Glutamatergic neuron (in vitro differentiated cells): ENCODE measurements at regions not wholly inside any gene's neighbourhood (a gene's known extent, or its start where the extent isn't known, plus 50 kb on each side); places are given as distances from the start of the nearest gene placed in this dataset.

ENCODE experiments used
- DNase-seq: peaks from one replicate; pipeline ENCODE4 v3.0.0; 2022
- H3K27ac Mint-ChIP-seq: one replicate; pipeline ENCODE4 v1.8.0; 2020; ENCODE audit warnings: mild to moderate bottlenecking, mixed read lengths, inconsistent platforms; ENCODE audit not compliant: unreplicated experiment
- H3K27me3 Mint-ChIP-seq: one replicate; pipeline ENCODE4 v1.8.0; 2020; ENCODE audit warnings: mild to moderate bottlenecking, moderate library complexity, mixed read lengths, inconsistent platforms; ENCODE audit not compliant: unreplicated experiment
- H3K36me3 Mint-ChIP-seq: one replicate; pipeline ENCODE4 v1.8.0; 2020; ENCODE audit warnings: mild to moderate bottlenecking, mixed read lengths, inconsistent platforms; ENCODE audit not compliant: unreplicated experiment
- H3K4me1 Mint-ChIP-seq: one replicate; pipeline ENCODE4 v1.8.0; 2020; ENCODE audit warnings: mild to moderate bottlenecking, low read depth, mixed read lengths, inconsistent platforms; ENCODE audit not compliant: unreplicated experiment
- H3K4me3 Mint-ChIP-seq: one replicate; pipeline ENCODE4 v1.8.0; 2020; ENCODE audit warnings: mild to moderate bottlenecking, mixed read lengths, inconsistent platforms; ENCODE audit not compliant: unreplicated experiment
- H3K9me3 Mint-ChIP-seq: one replicate; pipeline ENCODE4 v1.8.0; 2020; ENCODE audit warnings: mild to moderate bottlenecking, moderate library complexity, mixed read lengths, inconsistent platforms; ENCODE audit not compliant: unreplicated experiment
- TF ChIP-seq, protein P1 (sequence below): fragments of 200-600 bp; sonication (generic); IDR thresholded peaks from one replicate; pipeline ENCODE4 v1.5.0; 2021; ENCODE audit not compliant: partially characterized antibody, unreplicated experiment

DNA sequence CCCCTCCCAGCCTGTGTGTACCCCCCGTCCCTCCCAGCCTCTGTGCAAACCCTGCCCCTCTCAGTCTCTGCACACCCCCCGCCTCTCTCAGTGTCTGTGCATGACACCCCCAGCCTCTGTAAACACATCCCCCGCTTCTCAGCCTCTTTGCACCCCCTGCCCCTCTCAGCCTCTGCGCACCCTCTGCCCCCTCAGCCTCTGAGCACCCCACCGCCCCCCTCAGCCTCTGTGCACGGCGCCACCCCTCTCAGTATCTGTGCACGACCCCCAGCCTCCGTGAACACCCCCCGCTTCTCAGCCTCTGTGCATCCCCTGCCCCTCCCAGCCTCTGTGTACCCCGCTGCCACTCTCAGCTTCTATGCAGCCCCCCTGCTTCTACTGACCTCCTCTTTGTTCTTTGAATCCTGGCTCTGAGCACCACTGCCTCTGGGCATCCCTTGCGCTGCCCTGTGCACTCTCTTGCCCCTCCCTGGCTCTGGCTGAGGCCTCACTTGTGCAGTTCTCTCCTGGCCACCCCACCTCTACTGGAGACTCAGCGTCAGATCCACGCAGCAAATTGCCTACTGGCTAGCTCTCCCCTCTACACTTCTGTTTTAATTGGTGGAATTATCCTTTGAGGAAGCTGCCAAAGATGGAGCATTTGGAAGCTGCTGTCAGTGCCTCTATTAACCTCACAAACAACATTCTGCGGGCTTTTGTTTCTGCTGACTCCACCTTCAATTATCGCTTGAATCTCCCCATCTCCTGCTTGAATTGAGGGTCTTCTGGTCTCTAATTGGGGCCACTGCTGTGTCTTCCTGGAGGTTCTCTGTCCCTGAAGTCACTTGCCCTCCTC is 838.6 kb downstream of the TBC1D22A start:
- Mint-ChIP-seq H3K4me1 (no peaks in the 10 kb centered on the region), H3K9me3 (peaks cover 22% of the 10 kb centered on the region), H3K4me3 (no peak overlapping the region), H3K27me3 (peaks cover 5% of the 10 kb centered on the region), H3K36me3 (peaks cover 23% of the 10 kb centered on the region), H3K27ac (no peak overlapping the region)
- no peak for DNase-seq
- TF ChIP-seq, protein P1, sequence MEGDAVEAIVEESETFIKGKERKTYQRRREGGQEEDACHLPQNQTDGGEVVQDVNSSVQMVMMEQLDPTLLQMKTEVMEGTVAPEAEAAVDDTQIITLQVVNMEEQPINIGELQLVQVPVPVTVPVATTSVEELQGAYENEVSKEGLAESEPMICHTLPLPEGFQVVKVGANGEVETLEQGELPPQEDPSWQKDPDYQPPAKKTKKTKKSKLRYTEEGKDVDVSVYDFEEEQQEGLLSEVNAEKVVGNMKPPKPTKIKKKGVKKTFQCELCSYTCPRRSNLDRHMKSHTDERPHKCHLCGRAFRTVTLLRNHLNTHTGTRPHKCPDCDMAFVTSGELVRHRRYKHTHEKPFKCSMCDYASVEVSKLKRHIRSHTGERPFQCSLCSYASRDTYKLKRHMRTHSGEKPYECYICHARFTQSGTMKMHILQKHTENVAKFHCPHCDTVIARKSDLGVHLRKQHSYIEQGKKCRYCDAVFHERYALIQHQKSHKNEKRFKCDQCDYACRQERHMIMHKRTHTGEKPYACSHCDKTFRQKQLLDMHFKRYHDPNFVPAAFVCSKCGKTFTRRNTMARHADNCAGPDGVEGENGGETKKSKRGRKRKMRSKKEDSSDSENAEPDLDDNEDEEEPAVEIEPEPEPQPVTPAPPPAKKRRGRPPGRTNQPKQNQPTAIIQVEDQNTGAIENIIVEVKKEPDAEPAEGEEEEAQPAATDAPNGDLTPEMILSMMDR, result no peak

DNA sequence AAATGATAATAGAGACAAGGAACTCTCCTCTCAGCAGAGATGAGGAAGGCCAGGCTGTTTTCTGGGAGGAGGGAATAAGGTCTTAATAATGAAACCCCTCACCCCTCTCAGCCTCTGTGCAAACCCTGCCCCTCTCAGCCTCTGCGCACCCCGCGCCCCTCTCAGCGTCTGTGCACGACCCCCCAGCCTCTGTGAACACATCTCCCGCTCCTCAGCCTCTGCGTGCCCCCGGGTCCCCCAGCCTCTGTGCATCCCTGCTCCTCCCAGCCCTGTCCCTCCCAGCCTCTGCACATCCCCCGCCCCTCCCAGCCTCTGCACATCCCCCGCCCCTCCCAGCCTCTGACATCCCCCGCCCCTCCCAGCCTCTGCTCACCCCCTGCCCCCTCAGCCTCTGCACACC is 837.8 kb downstream of the TBC1D22A start:
- no peak for DNase-seq
- Mint-ChIP-seq H3K4me3 (no peak overlapping the region), H3K36me3 (peaks cover 23% of the 10 kb centered on the region), H3K27ac (no peak overlapping the region), H3K9me3 (peaks cover 22% of the 10 kb centered on the region), H3K27me3 (peaks cover 7% of the 10 kb centered on the region), H3K4me1 (no peaks in the 10 kb centered on the region)
- TF ChIP-seq, protein P1, result no peak

DNA sequence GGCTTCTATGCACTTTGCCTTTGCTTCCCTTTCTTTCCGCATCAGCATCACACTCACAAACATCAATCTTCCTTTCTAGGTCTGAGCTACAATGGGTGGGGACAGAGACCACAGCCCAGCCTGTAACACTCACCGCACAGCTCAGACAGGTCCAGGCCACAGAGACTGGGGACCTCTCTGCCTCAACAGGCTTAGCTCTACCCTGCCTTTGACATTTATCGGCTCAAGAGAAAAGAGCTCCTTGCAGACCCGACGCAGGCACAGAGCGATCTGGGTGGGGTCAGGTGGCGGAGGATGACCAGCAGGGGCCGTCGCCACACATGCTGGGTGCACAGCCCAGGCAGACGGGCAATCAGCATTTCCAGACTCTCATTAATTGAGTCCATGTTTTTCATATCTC is 837.3 kb downstream of the TBC1D22A start:
- peaks cover 7% of the 10 kb centered on the region for H3K27me3 Mint-ChIP-seq
- H3K9me3 Mint-ChIP-seq, result peaks cover 22% of the 10 kb centered on the region
- no peak for DNase-seq
- peaks cover 27% of the 10 kb centered on the region for H3K36me3 Mint-ChIP-seq
- H3K4me3 Mint-ChIP-seq, result no peak overlapping the region
- H3K27ac Mint-ChIP-seq, result no peak overlapping the region
- TF ChIP-seq, protein P1, result no peak
- no peaks in the 10 kb centered on the region for H3K4me1 Mint-ChIP-seq

DNA sequence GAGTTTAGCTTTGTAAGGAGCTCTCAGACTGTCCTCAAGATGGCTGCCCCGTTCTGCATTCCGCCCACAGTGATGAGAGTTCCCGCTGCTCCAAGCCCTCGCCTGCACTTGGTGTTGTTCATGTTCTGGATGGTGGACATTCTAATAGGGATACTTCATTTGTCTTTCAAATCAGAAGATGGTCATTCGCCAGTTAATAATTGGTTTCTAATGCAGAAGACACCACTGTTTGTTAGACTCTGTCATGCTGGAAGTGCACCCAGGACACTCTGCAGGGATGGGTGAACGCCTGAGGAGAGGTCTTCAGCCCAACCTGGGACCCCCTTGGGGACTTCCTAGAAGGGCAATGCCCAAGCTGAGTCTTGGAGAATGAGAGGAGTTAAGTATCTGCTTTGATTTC is 836.4 kb downstream of the TBC1D22A start:
- no peak overlapping the region for H3K4me3 Mint-ChIP-seq
- H3K4me1 Mint-ChIP-seq, result no peaks in the 10 kb centered on the region
- H3K9me3 Mint-ChIP-seq, result peaks cover 21% of the 10 kb centered on the region
- no peak for DNase-seq
- peaks cover 7% of the 10 kb centered on the region for H3K27me3 Mint-ChIP-seq
- H3K27ac Mint-ChIP-seq, result no peak overlapping the region
- TF ChIP-seq, protein P1, result no peak
- H3K36me3 Mint-ChIP-seq, result peaks cover 23% of the 10 kb centered on the region

DNA sequence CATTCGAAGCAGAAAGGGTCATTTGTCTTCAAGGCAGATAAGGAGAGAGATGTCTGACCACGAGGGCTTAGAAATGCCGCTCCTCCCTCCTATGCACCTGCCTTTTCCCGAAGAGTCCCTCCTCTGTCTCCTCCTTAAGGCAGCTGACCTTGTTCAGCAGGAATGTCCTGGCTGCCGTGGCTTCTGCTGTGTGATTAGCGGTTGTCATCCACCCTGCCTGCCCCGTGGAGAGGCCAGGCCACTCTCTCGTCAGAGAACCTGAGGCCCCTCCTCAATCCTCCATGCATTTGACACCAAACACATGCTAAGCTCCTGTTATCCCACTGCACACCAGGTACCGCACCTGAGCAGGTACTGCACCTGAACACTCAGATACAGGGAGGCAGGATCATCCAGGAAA is 834.6 kb downstream of the TBC1D22A start:
- Mint-ChIP-seq H3K9me3 (peaks cover 25% of the 10 kb centered on the region), H3K4me1 (no peaks in the 10 kb centered on the region), H3K27me3 (peaks cover 14% of the 10 kb centered on the region), H3K36me3 (peaks cover 21% of the 10 kb centered on the region), H3K27ac (no peak overlapping the region), H3K4me3 (no peak overlapping the region)
- TF ChIP-seq, protein P1, result no peak
- DNase-seq, result no peak
